NCI-H82 treated with DMSO at 0.1 percent for 48 hours (cell line): ENCODE measurements at regions not wholly inside any gene's neighbourhood (a gene's known extent, or its start where the extent isn't known, plus 50 kb on each side); places are given as distances from the start of the nearest gene placed in this dataset.

Source experiments
- DNase-seq: peaks from one replicate; lab custom pipeline; 2025; ENCODE audit not compliant: unreplicated experiment; lab: John Stamatoyannopoulos, UW

- DNase-seq: no peak
Measured at GRCh38 chr2:128523457-128523856, 204.8 kb upstream of the HS6ST1 start.

DNA sequence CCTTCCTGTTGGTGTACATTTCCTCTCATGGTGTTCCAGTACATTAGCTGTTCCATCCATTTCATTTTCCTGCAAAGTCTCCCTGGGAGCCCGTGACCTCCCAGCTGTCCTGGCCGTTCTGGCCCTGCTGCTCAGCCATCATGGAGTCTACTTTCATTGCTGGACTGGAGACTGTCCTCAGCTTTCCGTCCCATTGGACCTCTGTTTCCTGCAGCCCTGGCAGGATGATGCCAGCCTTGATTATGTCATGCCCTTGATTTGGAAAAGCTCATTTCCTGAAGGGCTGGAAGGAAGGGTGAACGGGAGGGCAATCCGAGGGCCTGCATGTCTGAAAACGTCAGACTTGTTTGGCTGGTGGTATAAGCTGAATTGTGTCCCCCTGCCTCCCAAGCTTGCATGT lies 205.5 kb upstream of the HS6ST1 start:
- DNase-seq: no peak

GRCh38 chr2:128525653-128526052 lies 207.0 kb upstream of the HS6ST1 start:
- DNase-seq: no peak

- no peak for DNase-seq
Measured at GRCh38 chr2:128526455-128526976, 207.8 kb upstream of the HS6ST1 start.

DNA sequence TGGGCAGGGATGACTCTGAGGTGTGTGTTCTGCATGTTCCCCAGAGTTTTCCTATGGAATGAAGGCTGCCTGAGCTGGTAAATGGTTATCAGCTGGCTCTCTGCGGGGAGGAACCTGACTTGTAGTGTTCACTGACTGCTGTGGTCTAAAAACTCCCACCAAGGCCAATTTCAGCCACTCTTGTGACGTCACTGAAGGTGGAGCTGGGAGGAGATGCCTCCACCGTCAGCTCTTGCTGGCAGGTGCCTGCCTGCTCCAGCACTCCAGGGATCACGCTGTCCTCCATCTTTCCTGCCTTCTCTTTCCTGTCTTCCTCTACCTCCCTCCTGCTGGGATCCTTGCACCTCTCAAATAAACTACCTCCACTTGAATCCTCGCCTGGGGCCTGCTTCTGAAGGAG lies 209.5 kb upstream of the HS6ST1 start:
- no peak for DNase-seq

- no peak for DNase-seq
Measured at GRCh38 chr2:128530025-128530573, 211.4 kb upstream of the HS6ST1 start.

GRCh38 chr2:128531856-128532255 lies 213.2 kb upstream of the HS6ST1 start:
- peak; percentile 13 for DNase-seq

DNA sequence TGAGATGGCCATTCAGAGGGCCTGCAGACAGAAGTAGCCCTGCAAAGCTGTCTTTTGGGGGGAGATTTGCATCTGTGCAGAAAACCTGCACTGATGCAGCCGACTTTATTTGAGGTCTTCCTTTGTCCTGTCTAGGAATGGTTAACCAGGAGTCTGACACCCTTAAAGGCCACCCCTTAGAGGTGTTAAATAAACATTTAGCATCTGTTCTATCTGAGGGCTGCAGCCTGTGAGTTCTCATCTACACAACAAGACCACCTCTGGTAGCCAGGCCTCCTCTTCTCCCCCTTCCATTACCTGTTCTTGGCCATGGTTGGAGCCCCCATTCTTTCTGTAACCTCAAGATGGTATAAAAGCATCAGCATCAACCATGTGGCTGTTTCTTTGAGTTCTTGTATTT lies 214.4 kb upstream of the HS6ST1 start:
- no peak for DNase-seq

- no peak for DNase-seq
Measured at GRCh38 chr2:128534688-128535392, 216.2 kb upstream of the HS6ST1 start.

DNA sequence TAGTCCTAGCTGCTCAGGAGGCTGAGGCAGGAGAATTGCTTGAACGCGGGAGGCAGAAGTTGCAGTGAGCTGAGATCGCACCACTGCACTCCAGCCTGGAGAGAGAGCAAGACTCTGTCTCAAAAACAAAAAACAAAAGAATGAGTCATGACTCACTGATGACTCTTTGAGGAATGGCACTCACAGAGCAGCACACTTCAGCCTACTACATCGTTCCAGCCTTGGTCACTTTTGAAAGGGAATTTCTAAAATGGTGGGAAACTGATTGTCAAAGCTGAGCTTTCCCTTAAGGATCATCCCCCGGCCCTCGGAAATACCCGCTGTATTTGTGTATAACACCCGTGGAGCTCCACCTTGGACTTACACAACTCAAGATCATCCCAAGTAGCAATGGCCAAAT lies 217.3 kb upstream of the HS6ST1 start:
- no peak for DNase-seq

- no peak for DNase-seq
Measured at GRCh38 chr2:128536925-128537620, 218.4 kb upstream of the HS6ST1 start.

DNA sequence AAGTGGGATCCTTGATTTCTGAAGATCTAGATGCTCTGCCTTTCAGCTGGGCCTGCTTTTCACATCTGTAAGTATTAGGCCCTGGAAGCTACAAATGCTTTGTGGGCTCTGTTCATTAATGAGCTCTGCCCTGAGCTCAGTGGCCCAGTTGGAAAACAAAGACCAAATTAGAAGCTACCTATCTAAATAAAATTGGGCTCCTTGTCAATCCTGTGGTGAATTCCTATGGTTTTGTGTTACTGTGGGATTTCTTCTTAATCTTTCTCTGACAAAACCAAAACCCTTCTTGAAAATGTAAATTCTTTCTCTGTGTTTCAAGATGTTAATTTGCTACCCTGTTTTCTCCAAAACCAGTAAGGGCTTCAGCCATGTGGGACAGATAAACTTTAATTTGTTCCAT lies 219.0 kb upstream of the HS6ST1 start:
- DNase-seq: no peak

- no peak for DNase-seq
Measured at GRCh38 chr2:128538396-128538795, 219.7 kb upstream of the HS6ST1 start.

GRCh38 chr2:128540670-128541069 lies 222.0 kb upstream of the HS6ST1 start:
- no peak for DNase-seq

DNA sequence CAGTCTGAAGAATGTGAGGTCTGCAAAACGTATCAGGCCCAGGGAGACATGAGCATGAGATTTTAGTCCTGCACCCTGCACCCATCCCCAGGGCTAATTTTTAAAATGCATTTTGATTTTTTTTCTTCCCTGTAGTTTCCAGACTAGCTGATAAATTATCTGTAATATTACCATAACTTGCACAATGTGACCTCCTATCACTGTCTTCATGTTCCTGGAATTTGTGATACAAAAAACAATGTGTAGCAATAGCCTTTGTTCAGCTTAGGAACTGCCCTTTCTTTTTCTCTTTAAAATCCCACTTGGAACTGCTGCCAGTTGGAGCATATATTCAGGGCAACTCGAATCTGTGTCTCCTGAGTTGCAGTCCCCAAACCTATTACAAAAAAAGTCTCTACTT lies 222.8 kb upstream of the HS6ST1 start:
- no peak for DNase-seq

GRCh38 chr2:128543036-128543435 lies 224.4 kb upstream of the HS6ST1 start:
- DNase-seq: no peak

GRCh38 chr2:128543646-128544045 lies 225.0 kb upstream of the HS6ST1 start:
- DNase-seq: no peak

GRCh38 chr2:128544321-128545037 lies 225.8 kb upstream of the HS6ST1 start:
- no peak for DNase-seq

DNA sequence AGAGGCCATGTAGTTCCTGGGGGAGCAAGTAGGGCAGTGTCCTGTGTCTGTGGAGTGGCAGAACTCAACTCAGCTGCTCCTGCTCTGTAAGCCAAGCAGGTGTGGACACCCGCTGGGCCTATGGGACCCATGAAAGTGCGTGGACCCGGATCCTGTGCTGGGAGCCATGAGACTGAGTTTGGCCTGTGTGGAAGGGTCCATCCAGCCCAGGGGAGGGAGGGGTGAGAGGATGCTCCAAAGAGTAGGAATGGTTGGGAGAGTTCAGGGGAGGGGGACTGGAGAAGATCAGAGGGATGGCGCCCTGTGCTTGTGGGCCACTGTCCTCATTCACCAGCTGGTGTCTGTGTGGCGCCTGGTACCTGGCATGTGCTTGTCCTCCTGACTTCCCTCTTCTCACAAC lies 226.4 kb upstream of the HS6ST1 start:
- no peak for DNase-seq

- DNase-seq: no peak
Measured at GRCh38 chr2:128545829-128546228, 227.2 kb upstream of the HS6ST1 start.

DNA sequence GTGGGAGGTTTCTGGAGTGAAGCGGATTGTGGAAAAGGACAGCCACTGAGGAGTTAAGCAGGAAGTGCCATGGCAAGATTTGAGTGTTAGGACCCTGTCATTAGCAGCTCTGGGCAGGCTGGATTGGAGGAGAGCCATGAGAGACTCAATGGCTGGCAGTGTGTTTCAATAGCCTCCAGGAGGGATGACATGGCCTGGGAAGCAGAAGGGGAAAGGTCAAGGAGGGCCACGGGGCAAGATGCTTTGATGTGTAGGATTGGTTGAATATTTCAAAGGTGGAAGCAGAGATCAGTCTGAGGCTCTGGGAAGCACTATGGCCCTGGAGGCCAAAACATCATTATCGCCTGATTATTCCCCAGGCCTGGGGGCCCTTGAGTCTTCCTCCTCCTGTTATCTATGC lies 229.0 kb upstream of the HS6ST1 start:
- no peak for DNase-seq

DNA sequence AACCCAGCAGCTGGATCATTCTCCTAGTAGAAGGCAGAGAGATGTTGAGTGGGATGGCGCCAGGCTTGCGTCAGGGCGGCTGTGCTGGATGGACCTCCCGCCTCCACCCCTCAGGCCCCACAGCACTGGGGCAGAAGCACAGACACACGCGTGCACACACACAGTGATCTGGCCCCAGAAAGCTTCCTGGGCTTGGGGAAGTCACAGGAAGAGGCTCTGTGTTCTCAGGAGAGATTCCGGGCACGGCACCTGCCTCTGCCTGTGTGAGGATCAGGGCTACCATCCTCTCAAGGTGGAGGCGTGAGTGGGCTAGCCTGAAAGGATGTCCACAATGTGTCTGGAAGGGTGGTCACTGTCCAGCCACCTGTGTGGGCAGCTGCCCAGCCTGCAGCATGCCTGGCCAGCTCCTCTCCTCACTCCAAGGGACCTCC lies 229.8 kb upstream of the HS6ST1 start:
- no peak for DNase-seq
